Left lobe of liver (tissue), 2 donors: ENCODE measurements at regions not wholly inside any gene's neighbourhood (a gene's known extent, or its start where the extent isn't known, plus 50 kb on each side); places are given as distances from the start of the nearest gene placed in this dataset.

Experiments used
- ATAC-seq: fragments of 200-7000 bp; cut with Tn5 transposase; one replicate; pipeline ENCODE4 v1.9.1; 2020; ENCODE audit warnings: mild to moderate bottlenecking, moderate library complexity
- DNase-seq: peaks from one replicate; pipeline ENCODE4 v3.0.0-alpha.2; 2020; ENCODE audit warnings: low spot score
- donor health status: DM: no; HTN: no; CAD: no; lungs with moderate emphysema.
- donor health status: DM: no; HTN: yes; CAD: no.

DNA sequence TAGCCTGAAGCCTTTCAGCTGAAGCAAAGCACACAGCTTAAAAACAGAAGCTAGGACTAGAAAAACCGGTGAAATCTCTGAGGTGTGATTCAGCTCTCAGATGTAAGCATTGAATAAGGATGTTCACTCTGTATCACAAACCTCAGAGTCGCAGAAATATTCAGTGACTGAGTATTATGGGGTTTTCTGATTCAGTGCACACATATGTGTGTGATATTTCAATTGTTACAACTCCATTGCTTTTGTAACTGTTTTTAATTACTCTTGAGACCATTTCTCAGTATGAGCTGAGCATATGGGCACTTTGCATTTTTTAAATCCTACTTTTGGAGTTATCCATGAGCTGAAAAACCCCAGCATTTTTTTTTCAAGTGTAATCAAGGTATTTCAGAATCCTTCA, 868.8 kb downstream of the NTRK3 start:
- no peak for DNase-seq
- no peak for ATAC-seq

DNA sequence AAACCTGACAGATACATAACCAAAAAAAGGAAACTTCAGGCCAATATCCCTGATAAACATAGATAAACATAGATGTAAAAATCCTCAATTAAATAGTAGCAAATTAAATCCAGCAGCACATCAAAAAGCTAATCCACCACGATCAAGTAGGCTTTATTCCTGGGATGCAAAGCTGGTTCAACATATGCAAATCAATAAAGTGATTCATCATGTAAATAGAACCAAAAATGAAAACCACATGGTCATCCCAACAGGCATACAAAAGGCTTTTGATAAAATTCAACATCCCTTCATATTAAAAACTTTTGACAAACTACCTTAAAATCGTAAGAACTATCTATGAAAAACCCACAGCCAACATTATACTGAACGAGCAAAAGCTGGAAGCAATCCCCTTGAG, 882.2 kb downstream of the NTRK3 start:
- ATAC-seq (no peak), DNase-seq (no peak)

DNA sequence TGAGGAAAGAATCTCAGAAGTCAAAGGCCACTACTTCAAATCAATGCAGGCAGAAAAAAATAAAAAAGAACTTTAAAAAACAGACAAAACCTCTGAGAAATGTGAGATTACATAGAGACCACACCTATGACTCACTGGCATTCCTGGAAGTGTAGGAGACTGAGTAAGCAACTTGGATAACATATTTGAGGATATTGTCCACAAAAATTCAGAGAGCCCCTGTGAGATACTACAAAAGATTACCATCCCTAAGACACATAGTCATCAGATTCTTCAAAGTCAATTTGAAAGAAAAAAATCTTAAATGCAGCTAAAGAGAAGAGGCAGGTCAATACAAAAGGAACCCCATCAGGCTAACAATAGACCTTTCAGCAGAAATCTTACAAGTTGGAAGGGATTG, 887.3 kb downstream of the NTRK3 start:
- ATAC-seq (no peak), DNase-seq (no peak)

DNA sequence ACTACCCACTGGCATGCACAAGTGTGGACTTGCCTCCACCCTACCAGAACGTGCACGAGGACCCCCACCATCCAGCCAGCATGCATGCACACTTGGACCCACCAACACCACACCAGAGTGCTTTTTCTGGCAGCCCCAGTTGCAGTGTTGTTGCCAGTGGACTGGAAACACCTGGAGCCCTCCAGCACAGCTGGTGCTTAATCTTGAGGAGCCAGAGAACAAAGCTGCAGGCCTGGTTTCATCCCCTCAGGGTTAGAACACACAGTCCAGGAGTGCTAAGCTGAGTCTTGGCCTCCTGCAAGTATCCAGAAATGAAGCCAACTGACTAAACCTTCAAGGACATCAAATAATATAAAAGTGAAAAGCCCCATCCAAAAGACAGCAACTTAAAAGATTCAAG, 888.0 kb downstream of the NTRK3 start:
- ATAC-seq, result no peak
- DNase-seq, result no peak

DNA sequence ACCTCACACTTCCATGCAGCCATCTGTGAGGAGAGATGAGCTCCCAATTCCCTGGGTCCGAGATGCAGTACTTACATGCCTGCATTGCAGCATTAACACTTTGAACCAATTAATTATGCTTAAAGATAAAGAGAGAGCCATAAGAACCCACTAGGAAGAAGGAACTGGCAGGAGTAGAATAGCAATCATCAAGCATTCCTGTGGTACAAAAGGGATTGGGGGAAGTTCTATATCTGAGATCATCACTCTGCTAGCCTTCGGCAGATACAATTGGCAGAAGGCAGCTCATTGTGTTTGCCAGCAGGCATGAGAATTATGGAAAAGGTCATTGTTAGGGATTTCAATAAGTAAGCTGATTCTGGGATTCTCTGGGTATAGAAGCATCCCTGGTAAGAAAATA, 891.4 kb downstream of the NTRK3 start:
- ATAC-seq, result no peak

DNA sequence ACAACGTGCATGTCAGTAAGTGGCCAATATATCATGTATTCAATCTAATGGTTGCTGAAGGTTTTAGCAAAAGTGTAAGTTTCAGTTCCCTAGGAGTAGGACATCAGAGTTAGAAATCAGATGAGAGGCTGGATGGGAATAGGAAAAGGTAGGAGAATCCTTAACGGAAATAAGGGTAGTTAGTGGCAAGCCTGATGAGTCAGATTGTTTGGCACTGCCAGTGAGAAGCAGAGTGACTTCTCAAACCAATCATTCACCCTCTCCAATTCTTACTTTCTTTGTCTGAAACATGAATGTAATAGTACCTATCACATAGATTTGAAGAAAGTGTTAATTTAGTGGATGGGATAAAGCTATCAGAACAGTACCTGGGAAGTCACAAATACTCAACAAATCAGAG, 894.0 kb downstream of the NTRK3 start:
- DNase-seq (no peak), ATAC-seq (no peak)

More for the DNA sequence above, 891.4 kb downstream of the NTRK3 start:
- DNase-seq, result no peak

DNA sequence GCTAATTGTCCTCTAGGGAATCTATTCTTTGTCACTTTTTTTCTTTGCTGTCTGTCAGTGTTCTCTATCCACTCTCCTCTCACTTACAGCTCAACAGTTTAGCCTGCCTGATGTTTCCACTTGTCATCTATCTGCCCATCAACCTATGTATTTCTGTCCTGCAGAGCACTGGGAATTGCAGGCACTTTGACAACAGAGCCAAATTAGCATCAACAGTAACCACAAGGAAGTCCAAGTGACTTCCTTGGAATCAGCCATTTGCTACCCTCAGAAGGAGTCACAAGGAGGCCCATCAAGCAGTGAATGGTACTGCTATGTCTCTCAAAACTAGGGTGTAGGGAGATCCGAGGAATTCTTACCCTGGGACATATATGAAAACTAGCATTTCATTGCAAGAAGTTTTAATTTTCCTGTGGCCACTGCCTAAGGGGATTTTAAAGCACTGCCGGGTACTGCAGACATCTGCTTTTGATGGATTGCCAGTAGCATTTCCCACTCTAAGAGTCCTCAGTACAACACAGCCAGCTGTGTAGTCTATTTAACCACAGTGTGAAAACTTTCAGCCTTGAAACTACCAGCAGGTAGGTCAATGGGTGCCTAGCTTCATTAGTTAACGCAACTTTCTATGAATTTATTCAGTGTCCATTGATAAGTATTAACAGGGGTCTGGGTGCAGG, 898.8 kb downstream of the NTRK3 start:
- no peak for DNase-seq
- no peak for ATAC-seq

DNA sequence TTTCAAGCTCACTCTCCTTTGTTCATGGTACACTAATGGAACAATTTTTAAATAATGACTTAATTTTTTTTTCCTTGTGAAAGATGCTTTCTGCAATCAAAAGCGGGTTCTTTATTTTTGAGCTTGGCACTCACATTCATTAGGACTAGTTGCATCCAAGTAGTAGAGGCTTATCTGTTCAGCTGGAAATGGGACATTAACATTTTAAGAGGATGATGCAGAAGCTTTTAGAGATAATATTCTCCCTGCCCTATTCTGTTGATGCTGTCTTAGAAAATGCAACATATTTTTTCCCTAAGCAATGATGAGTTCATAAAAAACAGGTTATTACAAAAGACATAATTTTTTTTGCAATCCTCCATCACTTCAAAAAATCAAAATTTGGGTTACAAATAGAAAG, 900.6 kb downstream of the NTRK3 start:
- DNase-seq (no peak), ATAC-seq (no peak)

DNA sequence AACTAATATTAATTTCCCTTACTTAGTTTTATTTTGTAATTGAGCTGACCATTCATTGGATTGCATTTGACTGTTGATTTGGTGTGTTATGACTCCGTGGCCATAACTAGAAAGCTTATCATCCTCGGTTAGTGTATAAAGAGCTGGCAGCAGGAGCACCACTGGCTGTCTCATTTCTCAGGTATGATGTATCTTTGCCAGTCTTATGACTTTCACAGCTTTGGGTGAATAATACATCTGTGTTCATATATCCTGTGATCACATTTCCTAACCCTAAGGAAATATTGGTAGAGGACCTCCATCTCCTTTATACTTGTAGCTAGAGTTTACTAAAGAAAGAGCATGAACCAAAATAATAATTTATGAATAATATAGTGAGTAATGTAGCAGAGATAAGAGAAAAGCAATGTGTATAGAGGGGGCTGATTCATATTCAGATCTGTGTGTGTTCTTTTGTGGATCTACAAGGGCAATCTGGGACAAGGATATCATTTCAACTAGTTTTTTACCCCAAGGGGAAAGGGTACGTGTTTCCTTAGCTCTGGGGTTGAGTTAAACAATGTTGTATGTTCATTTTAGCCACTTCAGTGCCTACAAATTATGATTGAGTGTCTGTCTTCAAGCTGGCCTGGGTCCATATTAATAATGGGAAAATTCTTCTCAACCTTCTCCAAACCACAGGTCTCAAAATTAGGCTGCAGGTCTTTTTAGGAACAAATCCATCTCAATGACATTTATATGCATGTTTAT, 901.7 kb downstream of the NTRK3 start:
- no peak for ATAC-seq
- no peak for DNase-seq

DNA sequence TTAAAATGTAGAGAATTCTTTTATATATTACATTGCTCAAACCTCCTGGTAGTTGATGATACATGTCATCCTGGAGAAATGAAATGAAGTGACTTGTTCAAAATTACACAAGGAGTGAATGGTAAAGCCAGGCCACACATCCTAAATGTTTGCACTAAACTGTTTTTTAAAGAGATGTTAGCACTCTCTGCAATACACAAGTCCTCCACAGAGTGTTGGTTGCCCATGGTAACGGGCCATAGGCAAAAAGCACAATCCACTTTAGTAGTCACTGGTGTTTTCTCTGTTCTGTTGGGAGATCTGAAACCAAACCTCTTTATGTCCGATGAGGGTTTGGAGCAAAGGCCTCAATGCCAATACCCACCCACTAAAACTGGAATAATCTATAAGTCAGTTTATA, 907.4 kb downstream of the NTRK3 start:
- no peak for DNase-seq
- no peak for ATAC-seq

DNA sequence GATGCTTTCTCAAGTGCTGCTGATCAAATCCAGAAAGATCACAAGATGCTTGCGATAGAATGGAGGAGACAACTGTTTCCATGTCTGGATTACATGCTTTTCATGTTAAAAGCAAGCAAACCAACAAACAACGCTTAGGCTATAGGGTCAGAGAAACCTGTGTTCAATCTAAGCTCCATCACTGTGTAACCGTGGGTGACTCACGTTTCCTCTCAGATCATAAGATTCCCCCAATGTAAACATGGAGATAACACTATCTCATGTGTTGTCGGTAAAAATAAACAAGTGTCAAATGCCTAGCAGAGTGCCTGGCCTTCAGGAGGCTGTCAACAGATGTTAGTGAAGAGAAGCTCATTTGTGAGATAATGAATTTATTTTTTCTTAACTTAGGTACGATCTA, 907.8 kb downstream of the NTRK3 start:
- DNase-seq (no peak), ATAC-seq (no peak)

DNA sequence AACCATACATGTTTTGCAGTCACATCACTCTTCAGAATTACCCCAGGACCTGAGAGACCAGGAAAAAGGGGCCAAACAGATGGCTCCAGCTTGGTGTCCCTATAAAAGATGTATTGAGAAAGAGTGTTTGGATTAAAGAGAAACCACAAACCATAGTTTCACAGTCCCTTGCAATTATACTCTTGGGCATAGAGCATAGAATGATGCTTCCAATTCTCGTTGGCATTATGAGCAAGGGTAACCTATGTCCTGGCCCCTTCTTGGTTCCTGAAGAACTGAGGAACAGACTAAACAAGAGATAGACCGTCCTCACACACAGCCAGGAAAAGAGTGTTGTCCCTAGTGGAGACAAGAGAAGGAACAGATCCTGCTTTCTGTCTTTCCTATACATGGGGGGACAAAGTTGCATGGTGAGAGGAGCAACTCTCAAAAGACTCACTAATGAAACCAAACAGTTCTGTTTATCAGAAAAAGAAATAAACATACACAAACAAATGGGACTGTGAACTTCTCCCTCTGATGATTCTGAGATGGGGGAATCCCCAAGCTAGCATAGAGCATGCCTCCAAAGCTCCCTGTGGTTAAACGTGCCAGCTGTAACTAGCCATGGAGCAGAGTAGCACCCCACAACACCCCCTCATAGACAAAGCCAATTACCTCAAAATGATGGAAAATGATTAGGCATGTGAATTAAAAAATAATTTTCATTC, 908.6 kb downstream of the NTRK3 start:
- ATAC-seq (no peak), DNase-seq (no peak)

DNA sequence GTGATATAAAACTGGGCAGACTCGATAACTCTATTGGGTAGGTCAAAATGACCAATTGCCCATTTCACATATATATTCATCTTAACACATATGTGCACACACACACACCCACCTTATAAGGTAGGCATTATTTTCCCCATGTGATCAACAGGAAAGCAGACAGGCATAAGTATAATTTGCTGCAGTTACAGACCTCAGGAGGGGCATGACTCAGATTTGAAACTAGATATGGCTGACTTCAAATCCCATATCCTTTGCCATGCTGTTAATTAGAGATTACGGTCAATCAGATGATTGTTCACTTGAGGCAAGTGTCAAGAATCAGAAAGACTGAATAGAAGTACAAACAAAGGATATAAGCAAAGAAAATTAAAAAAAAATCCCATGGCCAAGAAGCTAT, 910.6 kb downstream of the NTRK3 start:
- ATAC-seq (no peak), DNase-seq (no peak)

DNA sequence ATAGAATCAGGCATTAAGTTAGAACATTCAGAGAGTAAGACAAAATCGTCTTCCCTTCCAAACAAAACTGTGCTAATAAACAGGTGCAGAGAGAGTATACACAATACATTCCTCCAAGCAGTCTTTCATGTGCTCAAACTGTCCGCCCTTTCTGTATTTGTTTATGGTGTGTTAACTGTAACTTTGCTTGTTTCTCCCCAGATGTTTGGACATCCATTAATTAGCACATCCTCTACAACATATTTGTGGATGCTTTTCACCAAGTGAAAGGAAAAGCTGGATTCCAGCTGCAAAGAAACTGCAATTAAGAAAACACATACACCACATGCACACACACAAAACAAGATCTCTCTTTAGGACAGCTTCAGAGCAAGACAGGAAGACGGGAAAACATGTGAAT, 912.6 kb downstream of the NTRK3 start:
- ATAC-seq (no peak), DNase-seq (no peak)

DNA sequence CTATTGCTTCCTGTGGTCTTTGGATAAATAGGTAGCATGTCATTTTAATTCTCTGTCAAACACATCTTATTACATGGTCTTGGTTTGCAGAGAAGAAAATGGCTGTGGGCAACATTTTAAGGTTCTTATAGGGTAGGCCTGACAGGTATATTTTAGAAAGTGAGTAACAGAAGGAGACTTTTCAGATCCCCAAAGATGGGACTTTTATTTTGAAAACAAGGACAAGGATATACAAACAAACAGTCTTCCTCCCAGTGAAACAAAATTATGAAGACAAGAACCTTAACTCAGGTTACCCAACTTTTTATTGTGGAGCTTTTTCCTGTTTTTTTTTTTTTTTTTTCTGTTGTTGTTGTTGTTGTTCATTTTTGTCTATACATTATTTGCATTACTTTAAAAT, 916.2 kb downstream of the NTRK3 start:
- no peak for DNase-seq
- ATAC-seq, result no peak

DNA sequence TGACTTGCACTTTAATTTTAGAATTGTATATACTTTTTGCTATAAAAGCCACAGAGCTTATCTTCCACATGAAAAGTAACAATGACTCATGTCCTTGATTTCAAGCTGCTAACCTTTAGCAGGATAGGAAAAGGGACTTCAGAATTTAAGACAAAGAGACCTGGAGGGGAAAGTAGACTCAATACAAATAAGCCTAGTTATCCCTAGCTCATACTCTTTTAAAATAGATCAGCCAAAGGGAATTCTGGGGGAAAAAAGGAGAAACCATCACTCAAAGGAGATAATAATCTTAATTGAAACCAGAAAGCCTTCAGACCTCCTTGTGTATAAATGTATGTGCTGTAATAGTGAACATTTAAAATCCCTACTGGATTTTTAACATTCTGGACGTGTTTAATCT, 930.3 kb downstream of the NTRK3 start:
- no peak for ATAC-seq
- DNase-seq, result no peak

DNA sequence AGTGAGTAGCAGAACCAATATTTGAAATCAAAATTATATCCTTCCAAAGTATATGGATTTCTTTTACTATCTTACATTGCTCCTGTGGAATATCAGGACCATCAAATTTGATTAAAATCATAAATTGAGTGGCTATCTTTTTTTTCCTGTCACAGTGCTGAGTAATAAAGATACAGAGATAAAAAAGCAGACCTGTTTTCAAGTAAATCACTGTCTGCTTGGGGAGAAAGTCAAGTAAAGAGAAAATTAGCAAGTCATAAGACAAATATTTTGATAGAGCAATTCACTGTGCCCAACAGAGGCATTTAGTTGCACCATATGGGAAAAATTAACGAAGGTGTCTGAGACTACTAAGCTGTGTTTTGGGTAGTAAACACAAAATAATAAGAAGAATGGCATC, 933.7 kb downstream of the NTRK3 start:
- ATAC-seq (no peak), DNase-seq (no peak)

DNA sequence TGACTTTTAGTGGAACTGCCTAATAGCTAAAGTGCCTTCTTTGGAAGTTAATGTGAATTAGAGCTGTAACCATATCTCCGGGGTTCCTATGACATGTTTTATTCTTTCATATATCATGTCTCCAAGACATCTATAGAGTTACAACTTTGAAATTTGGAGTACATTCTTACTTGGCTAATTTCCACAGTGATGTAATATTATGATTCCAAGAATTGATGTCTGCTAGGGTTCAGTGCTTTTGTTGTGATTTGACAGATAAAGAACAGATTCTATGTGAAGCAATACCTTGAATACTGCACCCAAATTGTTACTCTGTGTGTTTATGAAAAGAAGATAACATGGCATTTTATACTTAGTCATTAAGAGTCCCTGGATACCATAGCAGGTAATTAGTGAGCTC, 934.3 kb downstream of the NTRK3 start:
- no peak for DNase-seq
- ATAC-seq, result no peak

DNA sequence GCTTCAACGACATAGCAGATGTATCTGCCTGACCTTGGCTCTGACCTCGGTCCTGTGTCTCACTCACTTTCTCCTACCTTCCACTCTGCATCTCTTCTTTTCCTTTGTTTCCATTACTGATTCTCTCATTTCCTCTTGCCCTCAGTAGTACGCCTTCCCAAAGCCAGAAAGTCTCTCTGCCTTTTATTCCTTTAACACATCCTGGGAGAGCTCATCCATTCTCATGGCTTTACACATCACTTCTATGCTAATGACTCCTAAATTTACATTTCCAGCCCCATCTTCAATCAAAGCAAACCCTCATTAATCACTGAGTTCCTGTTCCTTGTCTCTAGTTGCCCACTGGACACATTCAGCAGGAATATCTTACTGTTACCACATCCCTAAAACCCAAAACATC, 938.6 kb downstream of the NTRK3 start:
- DNase-seq, result no peak

DNA sequence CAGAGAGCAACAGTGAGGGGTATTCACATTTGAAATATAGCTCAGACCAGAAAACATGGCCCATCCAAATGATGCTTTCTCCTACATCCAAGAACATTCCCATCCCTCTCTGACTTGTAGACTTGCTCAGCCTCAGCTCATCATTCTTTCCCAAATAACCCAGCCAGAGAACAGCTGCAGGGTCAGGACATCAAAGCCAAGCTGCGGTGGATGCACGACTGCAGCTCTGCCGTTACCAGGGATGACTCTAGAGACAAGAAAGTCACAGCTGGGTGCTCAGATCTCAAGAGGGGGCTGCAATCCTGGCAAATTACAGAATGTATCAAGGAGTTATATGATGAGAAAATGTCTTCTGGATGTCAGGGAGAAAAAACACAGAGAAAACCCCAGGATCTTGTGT, 944.3 kb downstream of the NTRK3 start:
- DNase-seq (no peak), ATAC-seq (no peak)

More for the DNA sequence above, 938.6 kb downstream of the NTRK3 start:
- no peak for ATAC-seq

DNA sequence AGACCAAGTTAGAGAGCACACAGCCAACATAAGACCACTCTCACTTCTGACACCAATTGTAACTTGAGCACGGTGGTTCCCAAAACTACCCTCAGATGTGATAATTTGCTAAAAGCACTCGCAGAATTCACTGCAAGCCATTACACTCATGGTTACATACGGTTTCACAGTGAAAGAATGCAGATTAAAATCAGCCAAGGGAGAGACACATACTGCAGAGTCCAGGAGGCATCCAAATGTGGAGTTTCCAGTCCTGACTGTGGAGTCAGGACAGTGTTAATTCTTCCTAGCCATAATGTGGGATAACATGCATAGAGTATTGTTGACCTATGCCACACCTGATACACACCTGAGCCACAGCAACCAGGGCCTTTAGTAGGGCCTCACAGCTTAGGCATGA, 956.4 kb downstream of the NTRK3 start:
- DNase-seq (no peak), ATAC-seq (no peak)

DNA sequence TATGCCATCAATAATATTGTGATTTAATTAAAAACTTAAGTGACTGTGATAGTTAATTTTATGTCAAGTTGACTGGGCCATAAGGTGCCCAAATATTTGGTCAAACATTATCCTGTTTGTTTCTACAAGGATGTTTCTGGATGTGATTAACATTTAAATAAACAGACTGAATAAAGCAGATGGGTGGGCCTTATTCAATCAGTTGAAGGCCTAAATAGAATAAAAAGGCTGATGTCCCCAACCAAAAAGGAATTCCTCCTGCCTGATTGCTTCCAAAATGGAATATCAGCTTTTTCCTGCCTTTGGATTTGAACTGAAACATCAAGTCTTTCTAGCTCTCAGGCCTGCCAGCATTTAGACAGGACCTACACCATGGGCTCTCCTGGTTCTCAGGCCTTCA, 961.7 kb downstream of the NTRK3 start:
- ATAC-seq (no peak), DNase-seq (no peak)
